Adrenal gland (tissue), 9 donors: ENCODE measurements at regions not wholly inside any gene's neighbourhood (a gene's known extent, or its start where the extent isn't known, plus 50 kb on each side); places are given as distances from the start of the nearest gene placed in this dataset.

ENCODE experiments used
- DNase-seq, 7 donors: peaks; one replicate each; pipeline ENCODE4 v3.0.0-alpha.2; 2019 to 2020
- H3K27ac ChIP-seq, 5 donors: fragments of 200-600 bp; sonication (generic) in 4 of 5; 1 replicate in 3 of 5; 2 replicates in 2 of 5; pipeline versions ENCODE4 v1.5.1 to v1.8.0; 2016 to 2020; ENCODE audit warnings: mild to moderate bottlenecking in 1 of 5
- H3K27me3 ChIP-seq: fragments of 200-600 bp; 2 replicates; pipeline ENCODE4 v1.8.0; 2021
- H3K36me3 ChIP-seq, 2 donors: fragments of 200-600 bp; replicated peaks in 1 of 2; 1 replicate in 1 of 2; 2 replicates in 1 of 2; pipeline versions ENCODE4 v1.5.1 to v1.8.0; 2018 to 2022
- H3K4me1 ChIP-seq, 2 donors: fragments of 200-600 bp; replicated peaks in 1 of 2; 1 replicate in 1 of 2; 2 replicates in 1 of 2; pipeline versions ENCODE4 v1.5.1 to v1.8.0; 2018 to 2021
- H3K4me3 ChIP-seq, 4 donors: fragments of 200-600 bp; sonication (generic) in 3 of 4; one replicate each; pipeline ENCODE4 v1.5.1; 2016 to 2018
- H3K9me3 ChIP-seq, 3 donors: fragments of 200-600 bp; sonication (generic) in 1 of 3; replicated peaks in 1 of 3; 1 replicate in 2 of 3; 2 replicates in 1 of 3; pipeline versions ENCODE4 v1.5.1 to v1.8.0; 2016 to 2021
- CTCF ChIP-seq, 6 experiments: fragments of 450-650 bp in 4 of 6; fragments of 200-600 bp in 2 of 6; sonication (generic) in 1 of 6; IDR thresholded peaks; 1 replicate in 5 of 6; 2 replicates in 1 of 6; pipeline versions ENCODE4 v1.5.1 to v1.8.0; 2016 to 2021; ENCODE audit warnings: antibody characterized with exemption in 6 of 6, mild to moderate bottlenecking in 2 of 6, moderate library complexity in 1 of 6
- POLR2A ChIP-seq, 2 donors: fragments of 450-650 bp; IDR thresholded peaks; one replicate each; pipeline ENCODE4 v1.6.1; 2017; ENCODE audit warnings: antibody characterized with exemption in 2 of 2, mild to moderate bottlenecking in 2 of 2, moderate library complexity in 1 of 2
- WGBS, 4 donors: extraction: QIAGEN DNeasy Blood & Tissue Kit in 2 of 4; methylation state at CpG; one replicate each; pipeline versions ENCODE4 v1.1.5 to v1.1.7; 2013 to 2017; 5-methylcytosine and 5-hydroxymethylcytosine counted together
- intact Hi-C, 2 donors: fragments of 100-400 bp; cut with DNase I; formaldehyde crosslinking; loops; one replicate each; pipeline versions ENCODE4 v1.14.1 to v1.15.0; 2022 to 2023
- donor health status: healthy with polysubstance abuse.
- donor health status: Bipolar disorder and iron deficiency.
- donor health status: DM: yes; HTN: yes; CAD: no.
- donor health status: DM: no; HTN: no; CAD: no.
- donor health status: DM: no; HTN: no; CAD: no.

GRCh38 chr18:38445804-38446145, 880.2 kb upstream of the CELF4 start:
- no peaks in the 10 kb centered on the region for H3K27me3 ChIP-seq
- no peak for TF ChIP-seq POLR2A (IDR thresholded peaks at IDR 0.05)
- TF ChIP-seq CTCF (IDR thresholded peaks at IDR 0.05) = no peak
- no peak for DNase-seq
- H3K27ac ChIP-seq = no peak overlapping the region
- H3K9me3 ChIP-seq = no peaks in the 10 kb centered on the region
- H3K36me3 ChIP-seq = no peaks in the 10 kb centered on the region
- 84 to 94% (median 93%) methylated on average over 1 of the region's 1 CpG for WGBS, 4 donors
- no peaks in the 10 kb centered on the region for H3K4me1 ChIP-seq
- intact Hi-C loops = no loop called here
- no peak overlapping the region for H3K4me3 ChIP-seq

GRCh38 chr18:38444971-38445803, 879.6 kb upstream of the CELF4 start:
- H3K27ac ChIP-seq = no peak overlapping the region

GRCh38 chr18:38427736-38428135, 862.1 kb upstream of the CELF4 start:
- H3K36me3 ChIP-seq = no peaks in the 10 kb centered on the region
- no peak overlapping the region for H3K27ac ChIP-seq
- no peak for DNase-seq
- no peak for TF ChIP-seq POLR2A (IDR thresholded peaks at IDR 0.05)
- no peak for TF ChIP-seq CTCF (IDR thresholded peaks at IDR 0.05)
- H3K27me3 ChIP-seq = no peaks in the 10 kb centered on the region
- no peaks in the 10 kb centered on the region for H3K4me1 ChIP-seq
- intact Hi-C loops = no loop called here
- 40 to 46% (median 44%) methylated on average over 4 of the region's 4 CpGs for WGBS, 4 donors
- H3K9me3 ChIP-seq = no peaks in the 10 kb centered on the region
- no peak overlapping the region for H3K4me3 ChIP-seq

More at GRCh38 chr18:38444971-38445803, 879.6 kb upstream of the CELF4 start:
- H3K4me3 ChIP-seq = no peak overlapping the region
- no peak for TF ChIP-seq CTCF (IDR thresholded peaks at IDR 0.05)
- no peak for TF ChIP-seq POLR2A (IDR thresholded peaks at IDR 0.05)
- intact Hi-C loops = no loop called here
- DNase-seq = no peak
- no peaks in the 10 kb centered on the region for H3K4me1 ChIP-seq
- no peaks in the 10 kb centered on the region for H3K27me3 ChIP-seq
- H3K36me3 ChIP-seq = no peaks in the 10 kb centered on the region
- H3K9me3 ChIP-seq = no peaks in the 10 kb centered on the region
- WGBS, 4 donors = 58 to 61% (median 59%) methylated on average over 7 of the region's 7 CpGs

- Histone ChIP-seq H3K27ac (no peak overlapping the region), H3K27me3 (no peaks in the 10 kb centered on the region), H3K36me3 (no peaks in the 10 kb centered on the region), H3K4me3 (no peak overlapping the region), H3K4me1 (no peaks in the 10 kb centered on the region), H3K9me3 (no peaks in the 10 kb centered on the region)
- no peak for TF ChIP-seq POLR2A (IDR thresholded peaks at IDR 0.05)
- DNase-seq = no peak
- WGBS, 4 donors = 84 to 93% (median 89%) methylated on average over 2 of the region's 2 CpGs
- intact Hi-C loops = no loop called here
These were observed 861.6 kb upstream of the CELF4 start for GRCh38 chr18:38427234-38427633.
